H9 (cell line): ENCODE measurements at regions not wholly inside any gene's neighbourhood (a gene's known extent, or its start where the extent isn't known, plus 50 kb on each side); places are given as distances from the start of the nearest gene placed in this dataset.

Source experiments
- DNase-seq: peaks from one replicate; pipeline ENCODE4 v3.0.0-alpha.2; 2017
- H2AFZ ChIP-seq: one replicate; pipeline ENCODE4 v1.6.1; 2013; ENCODE audit warnings: mild to moderate bottlenecking, low read length, control low read depth, moderate library complexity
- H2AK5ac ChIP-seq: 2 replicates; pipeline ENCODE4 v1.6.1; 2013; ENCODE audit warnings: low read length, control low read depth, mixed read lengths; ENCODE audit not compliant: insufficient read length
- H2BK120ac ChIP-seq: one replicate; pipeline ENCODE4 v1.6.1; 2013; ENCODE audit warnings: low read depth, mild to moderate bottlenecking, low read length, control low read depth, inconsistent platforms; ENCODE audit not compliant: poor library complexity, severe bottlenecking
- H2BK12ac ChIP-seq: 2 replicates; pipeline ENCODE4 v1.6.1; 2013; ENCODE audit warnings: low read length, control low read depth, mixed read lengths, low read depth; ENCODE audit not compliant: insufficient read length
- H2BK15ac ChIP-seq: 2 replicates; pipeline ENCODE4 v1.6.1; 2013; ENCODE audit warnings: low read depth, low read length, control low read depth
- H2BK20ac ChIP-seq: one replicate; pipeline ENCODE4 v1.6.1; 2013; ENCODE audit warnings: low read depth, mild to moderate bottlenecking, low read length, control low read depth, inconsistent platforms; ENCODE audit not compliant: poor library complexity, severe bottlenecking
- H2BK5ac ChIP-seq: 2 replicates; pipeline ENCODE4 v1.6.1; 2013; ENCODE audit warnings: low read length, control low read depth, mixed read lengths; ENCODE audit not compliant: insufficient read length
- H3K14ac ChIP-seq: 2 replicates; pipeline ENCODE4 v1.6.1; 2013; ENCODE audit warnings: low read length, control low read depth; ENCODE audit not compliant: insufficient read depth
- H3K18ac ChIP-seq: 2 replicates; pipeline ENCODE4 v1.6.1; 2013; ENCODE audit warnings: low read depth, mild to moderate bottlenecking, mixed read lengths, low read length, control low read depth; ENCODE audit not compliant: insufficient read length
- H3K23ac ChIP-seq: 2 replicates; pipeline ENCODE4 v1.6.1; 2013; ENCODE audit warnings: low read length, control low read depth, mixed read lengths, low read depth; ENCODE audit not compliant: insufficient read length
- H3K23me2 ChIP-seq: 2 replicates; pipeline ENCODE4 v1.6.1; 2013; ENCODE audit warnings: low read depth, mild to moderate bottlenecking, mixed read lengths, low read length, control low read depth; ENCODE audit not compliant: insufficient read length, poor library complexity, severe bottlenecking
- H3K27ac ChIP-seq: 2 replicates; pipeline ENCODE4 v1.5.1; 2013; ENCODE audit warnings: low read length, control low read depth, mixed read lengths, low read depth; ENCODE audit not compliant: insufficient read length
- H3K27me3 ChIP-seq: 2 replicates; pipeline ENCODE4 v1.6.1; 2013; ENCODE audit warnings: low read length, control low read depth, inconsistent platforms; ENCODE audit not compliant: insufficient read depth
- H3K4ac ChIP-seq: 2 replicates; pipeline ENCODE4 v1.6.1; 2013; ENCODE audit warnings: low read depth, mild to moderate bottlenecking, control low read depth, inconsistent platforms, low read length, moderate library complexity
- H3K4me1 ChIP-seq: 2 replicates; pipeline ENCODE4 v1.6.1; 2013; ENCODE audit warnings: low read length, control low read depth, inconsistent platforms; ENCODE audit not compliant: insufficient read depth
- H3K4me2 ChIP-seq: 2 replicates; pipeline ENCODE4 v1.6.1; 2013; ENCODE audit warnings: low read length, control low read depth, mixed read lengths; ENCODE audit not compliant: insufficient read length, insufficient read depth
- H3K56ac ChIP-seq: 2 replicates; pipeline ENCODE4 v1.6.1; 2013; ENCODE audit warnings: low read depth, mild to moderate bottlenecking, mixed read lengths, low read length, control low read depth; ENCODE audit not compliant: insufficient read length
- H3K79me1 ChIP-seq: 2 replicates; pipeline ENCODE4 v1.6.1; 2013; ENCODE audit warnings: low read depth, mild to moderate bottlenecking, moderate library complexity, low read length, control low read depth, inconsistent platforms; ENCODE audit not compliant: insufficient read depth, poor library complexity, severe bottlenecking
- H3K79me2 ChIP-seq: 2 replicates; pipeline ENCODE4 v1.6.1; 2013; ENCODE audit warnings: low read length, control low read depth, inconsistent platforms; ENCODE audit not compliant: insufficient read depth
- H3K9ac ChIP-seq: 2 replicates; pipeline ENCODE4 v1.6.1; 2013; ENCODE audit warnings: low read length, control low read depth, mixed read lengths; ENCODE audit not compliant: insufficient read length; ENCODE audit errors: extremely low read depth
- H3K9me3 ChIP-seq: one replicate; pipeline ENCODE4 v1.6.1; 2013; ENCODE audit warnings: low read depth, low read length, inconsistent platforms; ENCODE audit not compliant: control insufficient read depth
- H3T11ph ChIP-seq: one replicate; pipeline ENCODE4 v1.6.1; 2013; ENCODE audit warnings: mild to moderate bottlenecking, low read length, control low read depth, inconsistent platforms
- H4K20me1 ChIP-seq: one replicate; pipeline ENCODE4 v1.6.1; 2013; ENCODE audit not compliant: control insufficient read depth, insufficient read length, insufficient read depth
- H4K5ac ChIP-seq: 2 replicates; pipeline ENCODE4 v1.6.1; 2013; ENCODE audit warnings: low read depth, mild to moderate bottlenecking, mixed read lengths, low read length, control low read depth; ENCODE audit not compliant: insufficient read length
- H4K8ac ChIP-seq: replicated peaks from 2 replicates; pipeline ENCODE4 v1.6.1; 2013; ENCODE audit warnings: low read length, control low read depth, mixed read lengths, low read depth; ENCODE audit not compliant: insufficient read length
- H4K91ac ChIP-seq: 2 replicates; pipeline ENCODE4 v1.6.1; 2013; ENCODE audit warnings: low read depth, mild to moderate bottlenecking, moderate library complexity, mixed read lengths, low read length, control low read depth; ENCODE audit not compliant: insufficient read length
- H3K27ac Mint-ChIP-seq, 3 experiments: 2 replicates in 2 of 3; 3 replicates in 1 of 3; pipeline ENCODE4 v1.8.0; 2020 to 2021; ENCODE audit warnings: mixed read lengths in 3 of 3, mild to moderate bottlenecking in 1 of 3, moderate library complexity in 1 of 3
- H3K27me3 Mint-ChIP-seq: 2 replicates; pipeline ENCODE4 v1.8.0; 2021; ENCODE audit warnings: low read depth, mild to moderate bottlenecking, moderate library complexity, mixed read lengths
- H3K36me3 Mint-ChIP-seq, 3 experiments: 2 replicates in 2 of 3; 3 replicates in 1 of 3; pipeline ENCODE4 v1.8.0; 2020 to 2021; ENCODE audit warnings: low read depth in 3 of 3, mixed read lengths in 3 of 3; ENCODE audit not compliant: insufficient read depth in 1 of 3
- H3K4me1 Mint-ChIP-seq, 2 experiments: 2 replicates each; pipeline ENCODE4 v1.8.0; 2020; ENCODE audit warnings: mixed read lengths in 2 of 2
- H3K4me3 Mint-ChIP-seq, 2 experiments: 2 replicates in 1 of 2; 3 replicates in 1 of 2; pipeline ENCODE4 v1.8.0; 2020 to 2021; ENCODE audit warnings: mild to moderate bottlenecking in 2 of 2, mixed read lengths in 2 of 2, moderate library complexity in 1 of 2
- H3K9me3 Mint-ChIP-seq, 2 experiments: 2 replicates in 1 of 2; 3 replicates in 1 of 2; pipeline ENCODE4 v1.8.0; 2020; ENCODE audit warnings: mild to moderate bottlenecking in 2 of 2, mixed read lengths in 2 of 2, moderate library complexity in 1 of 2
- WGBS: extraction: QIAGEN DNeasy Blood & Tissue Kit; methylation state at CpG from one replicate; pipeline ENCODE4 v1.1.7; 2013; ENCODE audit warnings: missing lambda C conversion rate, low lambda C conversion rate, mixed read lengths; ENCODE audit not compliant: insufficient read length; ENCODE audit errors: extremely low coverage; 5-methylcytosine and 5-hydroxymethylcytosine counted together
- TF ChIP-seq, protein P1 (sequence below): fragments of 200-600 bp; sonication (generic); conservative IDR thresholded peaks from 3 replicates; pipeline ENCODE4 v1.8.0; 2021; ENCODE audit warnings: antibody characterized with exemption, mild to moderate bottlenecking

DNA sequence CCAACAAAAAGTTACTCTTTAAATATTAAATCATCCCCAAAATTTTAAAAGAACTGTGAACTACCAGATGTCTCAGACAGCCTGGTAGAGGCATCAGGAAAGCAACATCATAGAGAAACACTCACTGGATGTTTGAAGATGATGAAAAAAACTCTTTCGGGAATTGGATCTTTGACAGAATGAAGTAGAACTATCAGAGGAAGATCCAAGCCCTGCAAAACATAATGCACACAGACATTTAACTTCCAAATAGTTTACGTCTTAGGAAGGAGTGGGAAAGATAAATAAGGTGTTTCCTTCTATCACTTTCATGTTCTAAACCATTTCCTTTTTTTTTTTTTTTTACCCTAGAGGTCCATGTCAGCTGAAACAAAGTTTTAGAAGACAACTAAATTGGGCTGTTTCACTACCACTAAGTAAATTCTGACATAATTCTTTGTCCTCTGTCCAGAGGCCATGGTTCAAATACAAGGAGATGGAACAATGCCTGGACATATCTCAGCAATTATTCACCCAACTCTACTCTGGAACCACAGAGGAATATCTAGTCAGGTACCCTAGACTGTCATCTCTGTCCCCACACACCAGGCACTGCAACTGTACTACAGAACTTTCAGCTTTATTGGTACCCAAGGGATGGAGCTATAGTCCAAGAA lies 217.7 kb upstream of the INTU start:
- 0 out of 4 replicates have a peak, but pooled peaks cover 0 to 7% of the 10 kb centered on the region in 2 experiments for H3K4me1 Mint-ChIP-seq
- H3K23ac ChIP-seq, result no peak overlapping the region
- H3K18ac ChIP-seq, result no peak overlapping the region
- peak overlapping the region in 1 of 3 experiments; percentile 72; a peak in 1 of 7 replicates for H3K27ac Mint-ChIP-seq
- no peak overlapping the region for H3T11ph ChIP-seq
- no peaks in the 10 kb centered on the region for H3K9me3 ChIP-seq
- H2BK120ac ChIP-seq, result no peak overlapping the region
- WGBS, result no CpG with 5 or more reads among the region's 2 CpGs
- no peak overlapping the region for H2AFZ ChIP-seq
- H3K27me3 Mint-ChIP-seq, result no peaks in the 10 kb centered on the region
- TF ChIP-seq, protein P1, sequence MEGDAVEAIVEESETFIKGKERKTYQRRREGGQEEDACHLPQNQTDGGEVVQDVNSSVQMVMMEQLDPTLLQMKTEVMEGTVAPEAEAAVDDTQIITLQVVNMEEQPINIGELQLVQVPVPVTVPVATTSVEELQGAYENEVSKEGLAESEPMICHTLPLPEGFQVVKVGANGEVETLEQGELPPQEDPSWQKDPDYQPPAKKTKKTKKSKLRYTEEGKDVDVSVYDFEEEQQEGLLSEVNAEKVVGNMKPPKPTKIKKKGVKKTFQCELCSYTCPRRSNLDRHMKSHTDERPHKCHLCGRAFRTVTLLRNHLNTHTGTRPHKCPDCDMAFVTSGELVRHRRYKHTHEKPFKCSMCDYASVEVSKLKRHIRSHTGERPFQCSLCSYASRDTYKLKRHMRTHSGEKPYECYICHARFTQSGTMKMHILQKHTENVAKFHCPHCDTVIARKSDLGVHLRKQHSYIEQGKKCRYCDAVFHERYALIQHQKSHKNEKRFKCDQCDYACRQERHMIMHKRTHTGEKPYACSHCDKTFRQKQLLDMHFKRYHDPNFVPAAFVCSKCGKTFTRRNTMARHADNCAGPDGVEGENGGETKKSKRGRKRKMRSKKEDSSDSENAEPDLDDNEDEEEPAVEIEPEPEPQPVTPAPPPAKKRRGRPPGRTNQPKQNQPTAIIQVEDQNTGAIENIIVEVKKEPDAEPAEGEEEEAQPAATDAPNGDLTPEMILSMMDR, result no peak
- H3K9me3 Mint-ChIP-seq, result peaks cover 0 to 2% of the 10 kb centered on the region in 2 experiments; a peak in 1 of 5 replicates
- H2BK15ac ChIP-seq, result no peak overlapping the region
- no peak overlapping the region for H3K4ac ChIP-seq
- H3K4me3 Mint-ChIP-seq, result no peak overlapping the region
- DNase-seq, result no peak
- H2BK20ac ChIP-seq, result no peak overlapping the region
- H3K9ac ChIP-seq, result no peak overlapping the region
- no peak overlapping the region for H4K5ac ChIP-seq
- H3K27me3 ChIP-seq, result no peaks in the 10 kb centered on the region
- no peak overlapping the region for H2BK5ac ChIP-seq
- H3K36me3 Mint-ChIP-seq, result no peaks in the 10 kb centered on the region
- no peaks in the 10 kb centered on the region for H3K79me1 ChIP-seq
- no peak overlapping the region for H3K56ac ChIP-seq
- no peak overlapping the region for H3K4me2 ChIP-seq
- H2BK12ac ChIP-seq, result no peak overlapping the region
- no peak overlapping the region for H2AK5ac ChIP-seq
- no peak overlapping the region for H3K27ac ChIP-seq
- no peaks in the 10 kb centered on the region for H4K20me1 ChIP-seq
- no peaks in the 10 kb centered on the region for H3K79me2 ChIP-seq
- H4K8ac ChIP-seq, result no peak overlapping the region
- H3K4me1 ChIP-seq, result no peaks in the 10 kb centered on the region; the same call in 1 of the 2 replicates
- H3K14ac ChIP-seq, result no peak overlapping the region
- H3K23me2 ChIP-seq, result no peaks in the 10 kb centered on the region
- H4K91ac ChIP-seq, result no peak overlapping the region
